ENCODE measurements at regions not wholly inside any gene's neighbourhood (a gene's known extent, or its start where the extent isn't known, plus 50 kb on each side); places are given as distances from the start of the nearest gene placed in this dataset.

- DNase-seq, result no peak
Observed at GRCh38 chr7:127446842-127447241, 54.3 kb upstream of the ZNF800 start.
